NCI-H1048 (cell line): ENCODE measurements at regions not wholly inside any gene's neighbourhood (a gene's known extent, or its start where the extent isn't known, plus 50 kb on each side); places are given as distances from the start of the nearest gene placed in this dataset.

Source experiments
- DNase-seq: peaks from one replicate; lab custom pipeline; 2025; lab: John Stamatoyannopoulos, UW

- no peak for DNase-seq
Observed at GRCh38 chr13:83601539-83601938, 280.7 kb downstream of the SLITRK1 start.

- DNase-seq, result no peak
Observed at GRCh38 chr13:83592095-83592494, 290.2 kb downstream of the SLITRK1 start.

GRCh38 chr13:83589814-83590213, 292.5 kb downstream of the SLITRK1 start:
- DNase-seq, result no peak

- no peak for DNase-seq
Observed at GRCh38 chr13:83577183-83577582, 305.1 kb downstream of the SLITRK1 start.

- no peak for DNase-seq
Observed at GRCh38 chr13:83568019-83568418, 314.3 kb downstream of the SLITRK1 start.

GRCh38 chr13:83563499-83563898, 318.8 kb downstream of the SLITRK1 start:
- no peak for DNase-seq

GRCh38 chr13:83557845-83558244, 324.4 kb downstream of the SLITRK1 start:
- no peak for DNase-seq

- DNase-seq, result no peak
Observed at GRCh38 chr13:83549671-83550070, 332.6 kb downstream of the SLITRK1 start.

GRCh38 chr13:83547043-83547442, 335.2 kb downstream of the SLITRK1 start:
- no peak for DNase-seq

- no peak for DNase-seq
Observed at GRCh38 chr13:83546476-83546875, 335.8 kb downstream of the SLITRK1 start.

GRCh38 chr13:83538636-83539035, 343.6 kb downstream of the SLITRK1 start:
- no peak for DNase-seq

- no peak for DNase-seq
Observed at GRCh38 chr13:83536941-83537340, 345.3 kb downstream of the SLITRK1 start.

GRCh38 chr13:83536153-83536552, 346.1 kb downstream of the SLITRK1 start:
- DNase-seq, result no peak

- DNase-seq, result no peak
Observed at GRCh38 chr13:83532809-83533208, 349.5 kb downstream of the SLITRK1 start.

GRCh38 chr13:83531022-83531421, 351.3 kb downstream of the SLITRK1 start:
- no peak for DNase-seq

GRCh38 chr13:83516781-83517180, 365.5 kb downstream of the SLITRK1 start:
- no peak for DNase-seq

GRCh38 chr13:83515268-83516015, 366.8 kb downstream of the SLITRK1 start:
- no peak for DNase-seq

GRCh38 chr13:83508771-83509301, 373.4 kb downstream of the SLITRK1 start:
- peak; percentile 34 for DNase-seq

GRCh38 chr13:83503424-83503823, 378.9 kb downstream of the SLITRK1 start:
- no peak for DNase-seq

- no peak for DNase-seq
Observed at GRCh38 chr13:83499286-83499685, 383.0 kb downstream of the SLITRK1 start.

- DNase-seq, result no peak
Observed at GRCh38 chr13:83498481-83499190, 383.6 kb downstream of the SLITRK1 start.

- DNase-seq, result no peak
Observed at GRCh38 chr13:83498045-83498444, 384.2 kb downstream of the SLITRK1 start.

GRCh38 chr13:83496501-83496900, 385.8 kb downstream of the SLITRK1 start:
- DNase-seq, result no peak
